Smooth muscle cell (in vitro differentiated cells): ENCODE measurements at regions not wholly inside any gene's neighbourhood (a gene's known extent, or its start where the extent isn't known, plus 50 kb on each side); places are given as distances from the start of the nearest gene placed in this dataset.

Source experiments
- DNase-seq: peaks from one replicate; lab custom pipeline; 2025; ENCODE audit not compliant: unreplicated experiment; lab: John Stamatoyannopoulos, UW
- H2AFZ ChIP-seq: fragments of 200-600 bp; sonication (generic); 2 replicates; pipeline ENCODE4 v1.6.0; 2016; ENCODE audit warnings: antibody characterized with exemption, low read depth, mild to moderate bottlenecking
- H3F3A ChIP-seq: fragments of 200-600 bp; sonication (generic); 2 replicates; pipeline ENCODE4 v1.6.0; 2017; ENCODE audit warnings: antibody characterized with exemption, low read depth
- H3K27ac ChIP-seq: fragments of 200-600 bp; sonication (generic); 2 replicates; pipeline ENCODE4 v1.5.1; 2016; ENCODE audit warnings: low read depth, mild to moderate bottlenecking
- H3K27me3 ChIP-seq: fragments of 200-600 bp; sonication (generic); 2 replicates; pipeline ENCODE4 v1.6.1; 2016; ENCODE audit warnings: low read depth, mild to moderate bottlenecking
- H3K36me3 ChIP-seq: fragments of 200-600 bp; sonication (generic); 2 replicates; pipeline ENCODE4 v1.5.1; 2016; ENCODE audit warnings: low read depth
- H3K4me1 ChIP-seq: fragments of 200-600 bp; sonication (generic); 2 replicates; pipeline ENCODE4 v1.5.1; 2016; ENCODE audit warnings: low read depth
- H3K4me2 ChIP-seq: fragments of 200-600 bp; sonication (generic); 2 replicates; pipeline ENCODE4 v1.6.0; 2016; ENCODE audit warnings: mild to moderate bottlenecking
- H3K4me3 ChIP-seq: fragments of 200-600 bp; sonication (generic); 2 replicates; pipeline ENCODE4 v1.5.1; 2016; ENCODE audit warnings: mild to moderate bottlenecking
- H3K79me2 ChIP-seq: fragments of 200-600 bp; sonication (generic); 2 replicates; pipeline ENCODE4 v1.6.0; 2016; ENCODE audit warnings: low read depth, mild to moderate bottlenecking
- H3K9ac ChIP-seq: fragments of 200-600 bp; sonication (generic); 2 replicates; pipeline ENCODE4 v1.6.0; 2016; ENCODE audit warnings: low read depth
- H3K9me3 ChIP-seq: fragments of 200-600 bp; sonication (generic); replicated peaks from 2 replicates; pipeline ENCODE4 v1.5.1; 2016; ENCODE audit warnings: low read depth
- H4K20me1 ChIP-seq: fragments of 200-600 bp; sonication (generic); 2 replicates; pipeline ENCODE4 v1.6.0; 2016; ENCODE audit warnings: low read depth
- WGBS: methylation state at CpG from one replicate; pipeline ENCODE4 v1.1.7; 2016; ENCODE audit warnings: low lambda C conversion rate; 5-methylcytosine and 5-hydroxymethylcytosine counted together
- TF ChIP-seq, protein P1 (sequence below): fragments of 200-600 bp; sonication (generic); IDR thresholded peaks from 2 replicates; pipeline ENCODE4 v1.5.1; 2017; ENCODE audit warnings: borderline replicate concordance, mild to moderate bottlenecking, antibody characterized with exemption; ENCODE audit not compliant: insufficient read depth, poor library complexity, severe bottlenecking

DNA sequence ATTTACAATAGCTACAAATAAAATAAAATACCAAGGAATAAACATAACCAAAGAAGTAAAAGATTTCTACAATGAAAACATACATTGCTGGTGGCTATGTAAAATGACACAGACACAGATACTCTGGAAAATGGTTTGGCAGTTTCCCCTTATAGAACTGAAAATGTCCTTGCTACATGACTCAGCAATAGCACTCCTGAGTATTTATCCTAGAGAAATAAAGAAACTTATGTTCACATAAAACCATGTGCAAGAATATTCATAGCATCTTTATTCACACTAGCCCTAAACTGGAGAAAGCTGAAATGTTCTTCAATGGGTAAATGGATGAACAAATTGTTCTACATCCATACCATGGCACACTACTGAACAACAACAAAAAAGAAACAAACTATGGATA is 100.2 kb upstream of the RFC3 start:
- Histone ChIP-seq H3K4me1 (no peaks in the 10 kb centered on the region), H3K36me3 (no peaks in the 10 kb centered on the region), H3F3A (peaks cover 4% of the 10 kb centered on the region), H4K20me1 (no peaks in the 10 kb centered on the region), H3K79me2 (no peaks in the 10 kb centered on the region), H3K4me2 (no peak overlapping the region), H3K9ac (no peak overlapping the region), H3K27me3 (no peaks in the 10 kb centered on the region), H3K27ac (no peak overlapping the region), H2AFZ (no peak overlapping the region), H3K9me3 (no peaks in the 10 kb centered on the region), H3K4me3 (no peak overlapping the region)
- no peak for DNase-seq
- TF ChIP-seq, protein P1, sequence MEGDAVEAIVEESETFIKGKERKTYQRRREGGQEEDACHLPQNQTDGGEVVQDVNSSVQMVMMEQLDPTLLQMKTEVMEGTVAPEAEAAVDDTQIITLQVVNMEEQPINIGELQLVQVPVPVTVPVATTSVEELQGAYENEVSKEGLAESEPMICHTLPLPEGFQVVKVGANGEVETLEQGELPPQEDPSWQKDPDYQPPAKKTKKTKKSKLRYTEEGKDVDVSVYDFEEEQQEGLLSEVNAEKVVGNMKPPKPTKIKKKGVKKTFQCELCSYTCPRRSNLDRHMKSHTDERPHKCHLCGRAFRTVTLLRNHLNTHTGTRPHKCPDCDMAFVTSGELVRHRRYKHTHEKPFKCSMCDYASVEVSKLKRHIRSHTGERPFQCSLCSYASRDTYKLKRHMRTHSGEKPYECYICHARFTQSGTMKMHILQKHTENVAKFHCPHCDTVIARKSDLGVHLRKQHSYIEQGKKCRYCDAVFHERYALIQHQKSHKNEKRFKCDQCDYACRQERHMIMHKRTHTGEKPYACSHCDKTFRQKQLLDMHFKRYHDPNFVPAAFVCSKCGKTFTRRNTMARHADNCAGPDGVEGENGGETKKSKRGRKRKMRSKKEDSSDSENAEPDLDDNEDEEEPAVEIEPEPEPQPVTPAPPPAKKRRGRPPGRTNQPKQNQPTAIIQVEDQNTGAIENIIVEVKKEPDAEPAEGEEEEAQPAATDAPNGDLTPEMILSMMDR: no peak

DNA sequence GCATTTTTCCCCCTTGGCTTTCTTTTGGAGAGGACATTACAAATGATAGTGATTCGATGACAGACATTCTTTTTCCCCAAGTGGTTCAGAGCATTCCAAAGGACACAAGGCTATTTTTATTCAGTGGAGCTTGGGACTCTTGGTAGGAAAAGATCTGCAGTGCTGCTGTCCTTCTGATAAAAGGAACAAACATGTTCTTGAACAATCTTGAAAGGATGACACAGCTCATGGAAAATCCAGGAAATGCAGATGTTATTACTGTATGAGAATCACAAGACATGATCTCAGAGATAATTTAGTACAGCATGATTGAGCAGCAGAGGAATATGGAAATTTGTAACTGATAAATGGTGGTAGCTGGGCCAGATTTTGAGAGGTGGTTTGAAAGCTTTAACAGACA is 96.2 kb upstream of the RFC3 start:
- 0% methylated on average over 1 of the region's 1 CpG for WGBS
- H3F3A ChIP-seq: peaks cover 4% of the 10 kb centered on the region
- H3K27me3 ChIP-seq: no peaks in the 10 kb centered on the region
- H3K9me3 ChIP-seq: no peaks in the 10 kb centered on the region
- TF ChIP-seq, protein P1: no peak
- H3K36me3 ChIP-seq: no peaks in the 10 kb centered on the region
- DNase-seq: no peak
- no peak overlapping the region for H3K9ac ChIP-seq
- no peaks in the 10 kb centered on the region for H3K79me2 ChIP-seq
- H4K20me1 ChIP-seq: no peaks in the 10 kb centered on the region
- no peak overlapping the region for H3K4me3 ChIP-seq
- no peaks in the 10 kb centered on the region for H3K4me1 ChIP-seq
- peak overlapping the region; percentile 17 for H2AFZ ChIP-seq
- peak overlapping the region; percentile 3 for H3K4me2 ChIP-seq
- peak overlapping the region; percentile 40 for H3K27ac ChIP-seq

DNA sequence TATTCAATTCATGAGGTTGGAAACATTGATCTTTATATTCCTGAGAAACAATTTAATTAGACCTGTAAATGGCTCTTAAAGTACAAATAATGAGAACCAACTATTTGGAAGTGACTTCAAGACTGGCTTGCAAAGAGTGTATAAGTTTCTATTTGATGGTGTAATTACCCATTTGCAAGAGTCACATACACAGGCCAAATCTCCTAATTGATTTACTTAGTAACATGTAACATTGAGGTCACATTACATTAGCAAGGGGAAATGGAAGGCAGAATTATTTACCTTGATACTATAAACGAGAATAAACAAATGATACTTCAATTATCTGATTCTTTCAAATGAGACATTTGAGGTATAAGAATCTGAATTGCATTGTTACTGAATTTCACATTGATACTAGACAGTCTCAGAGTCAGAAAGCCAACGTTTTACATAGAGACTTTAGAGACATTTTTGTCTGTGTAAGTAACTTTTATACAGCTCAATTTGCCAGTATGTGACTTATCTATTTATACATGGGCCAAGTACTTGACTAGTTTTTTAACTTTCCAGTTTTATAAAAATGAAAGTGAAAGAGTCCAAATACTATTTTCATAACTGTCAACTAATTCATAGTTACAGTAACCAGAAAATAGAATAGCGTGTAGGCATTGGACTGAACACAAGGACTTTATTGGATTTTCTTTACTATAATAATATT is 95.6 kb upstream of the RFC3 start:
- no peak overlapping the region for H3K4me2 ChIP-seq
- H4K20me1 ChIP-seq: no peaks in the 10 kb centered on the region
- no peak overlapping the region for H3K9ac ChIP-seq
- H3K79me2 ChIP-seq: no peaks in the 10 kb centered on the region
- no peak for DNase-seq
- H3K9me3 ChIP-seq: no peaks in the 10 kb centered on the region
- H3K27ac ChIP-seq: peak overlapping the region; percentile 40
- no peaks in the 10 kb centered on the region for H3K27me3 ChIP-seq
- H2AFZ ChIP-seq: peak overlapping the region; percentile 17
- no peaks in the 10 kb centered on the region for H3K4me1 ChIP-seq
- no peaks in the 10 kb centered on the region for H3K36me3 ChIP-seq
- peaks cover 4% of the 10 kb centered on the region for H3F3A ChIP-seq
- 88% methylated on average over 3 of the region's 3 CpGs for WGBS
- H3K4me3 ChIP-seq: no peak overlapping the region
- TF ChIP-seq, protein P1: no peak

DNA sequence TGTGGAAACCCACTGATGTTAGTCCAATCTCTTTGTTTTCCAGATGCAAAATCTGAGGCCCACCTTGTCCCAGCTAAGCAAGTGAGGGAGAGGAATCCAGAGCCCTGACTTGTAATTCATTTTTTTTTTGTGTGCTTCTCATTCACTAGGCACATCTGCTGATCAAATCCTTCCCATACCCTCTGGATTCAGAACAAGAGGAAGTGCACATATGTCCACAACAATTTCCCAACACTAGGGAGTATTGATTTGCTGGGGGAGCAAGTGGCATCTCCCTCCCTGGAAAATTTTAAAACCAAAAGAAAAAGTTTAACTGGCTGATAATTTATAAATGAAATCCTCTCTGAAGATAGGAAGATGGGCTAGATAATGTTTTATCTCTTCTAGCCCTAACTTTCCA is 94.6 kb upstream of the RFC3 start:
- H3K79me2 ChIP-seq: no peaks in the 10 kb centered on the region
- no peaks in the 10 kb centered on the region for H3K4me1 ChIP-seq
- H3K9me3 ChIP-seq: no peaks in the 10 kb centered on the region
- no peaks in the 10 kb centered on the region for H3K36me3 ChIP-seq
- peak overlapping the region; percentile 22 for H3K4me2 ChIP-seq
- H2AFZ ChIP-seq: no peak overlapping the region
- DNase-seq: no peak
- H3K9ac ChIP-seq: no peak overlapping the region
- H3K27ac ChIP-seq: no peak overlapping the region
- peaks cover 4% of the 10 kb centered on the region for H3F3A ChIP-seq
- no peaks in the 10 kb centered on the region for H4K20me1 ChIP-seq
- TF ChIP-seq, protein P1: no peak
- no peak overlapping the region for H3K4me3 ChIP-seq
- no peaks in the 10 kb centered on the region for H3K27me3 ChIP-seq
